ENCODE measurements at regions not wholly inside any gene's neighbourhood (a gene's known extent, or its start where the extent isn't known, plus 50 kb on each side); places are given as distances from the start of the nearest gene placed in this dataset.

- TF ChIP-seq CTCF (IDR thresholded peaks at IDR 0.05; ENCODE audit: low read depth, low read length, poor library complexity, severe bottlenecking) (no peak), EZH2phosphoT487 (IDR thresholded peaks at IDR 0.05; ENCODE audit: borderline replicate concordance, low read length) (no peak)
Measured at GRCh38 chr4:78710536-78710935, 65.6 kb upstream of the BMP2K start.

All from DOHH2 (cell line).